PC-3 (cell line): ENCODE measurements at regions not wholly inside any gene's neighbourhood (a gene's known extent, or its start where the extent isn't known, plus 50 kb on each side); places are given as distances from the start of the nearest gene placed in this dataset.

Source experiments
- ATAC-seq: fragments of 200-7000 bp; cut with Tn5 transposase; 2 replicates; pipeline ENCODE4 v1.9.1; 2020; ENCODE audit warnings: mild to moderate bottlenecking, moderate library complexity
- BruUV-seq: library from RNA; stranded (reverse); fragments of 400-500 nt; replicated peaks from 2 replicates; lab custom pipeline; 2021; lab: Mats Ljungman, UMichigan
- CTCF ChIA-PET: fragments of 300-600 bp; sonication (Branson Sonifier 250); formaldehyde crosslinking; loops from one replicate; lab custom pipeline; 2022; ENCODE audit warnings: antibody characterized with exemption; lab: Charles Lee
- POLR2A ChIA-PET: fragments of 300-600 bp; sonication (Branson Sonifier 250); formaldehyde crosslinking; loops from one replicate; lab custom pipeline; 2022; ENCODE audit warnings: antibody characterized with exemption; ENCODE audit not compliant: unreplicated experiment; lab: Charles Lee
- DNase-seq: peaks from one replicate; pipeline ENCODE4 v3.0.0-alpha.2; 2015
- H2AFZ ChIP-seq: fragments of 300-600 bp; sonication (generic); 2 replicates; pipeline ENCODE4 v1.6.0; 2016; ENCODE audit warnings: antibody characterized with exemption, low read length
- H3F3A ChIP-seq: fragments of 300-600 bp; sonication (generic); one replicate; pipeline ENCODE4 v1.6.0; 2017; ENCODE audit warnings: antibody characterized with exemption, low read length, control low read depth, mild to moderate bottlenecking; ENCODE audit not compliant: unreplicated experiment
- H3K27ac ChIP-seq: fragments of 300-600 bp; sonication (generic); 2 replicates; pipeline ENCODE4 v1.5.1; 2016; ENCODE audit warnings: mild to moderate bottlenecking, low read length
- H3K27me3 ChIP-seq: fragments of 300-600 bp; sonication (generic); 2 replicates; pipeline ENCODE4 v1.6.1; 2016; ENCODE audit warnings: low read length, mixed read lengths
- H3K36me3 ChIP-seq: fragments of 300-600 bp; sonication (generic); 2 replicates; pipeline ENCODE4 v1.6.1; 2016; ENCODE audit warnings: low read depth, mixed run types, low read length, mixed read lengths
- H3K4me1 ChIP-seq: fragments of 300-600 bp; sonication (generic); 2 replicates; pipeline ENCODE4 v1.5.1; 2016; ENCODE audit warnings: low read length; ENCODE audit not compliant: insufficient read depth
- H3K4me2 ChIP-seq: fragments of 300-600 bp; sonication (generic); 2 replicates; pipeline ENCODE4 v1.6.0; 2016; ENCODE audit warnings: low read length
- H3K4me3 ChIP-seq: fragments of 300-600 bp; sonication (generic); 2 replicates; pipeline ENCODE4 v1.5.1; 2016; ENCODE audit warnings: mild to moderate bottlenecking, low read length, mixed read lengths
- H3K79me2 ChIP-seq: fragments of 300-600 bp; sonication (generic); 2 replicates; pipeline ENCODE4 v1.6.1; 2017; ENCODE audit warnings: low read length, mixed read lengths
- H3K9ac ChIP-seq: fragments of 300-600 bp; sonication (generic); 2 replicates; pipeline ENCODE4 v1.6.0; 2016; ENCODE audit warnings: mild to moderate bottlenecking, low read length
- H3K9me2 ChIP-seq: fragments of 300-600 bp; sonication (generic); replicated peaks from 2 replicates; pipeline ENCODE4 v1.6.1; 2016; ENCODE audit warnings: mixed run types, low read length, mixed read lengths
- H3K9me3 ChIP-seq: fragments of 300-600 bp; sonication (generic); 2 replicates; pipeline ENCODE4 v1.6.1; 2016; ENCODE audit warnings: low read length, mixed read lengths
- H4K20me1 ChIP-seq: fragments of 300-600 bp; sonication (generic); 2 replicates; pipeline ENCODE4 v1.6.1; 2016; ENCODE audit warnings: low read length, mixed read lengths
- EZH2 ChIP-seq: fragments of 300-600 bp; sonication (generic); IDR thresholded peaks from one replicate; pipeline ENCODE4 v1.6.1; 2017; ENCODE audit warnings: antibody characterized with exemption, mild to moderate bottlenecking, low read length; ENCODE audit not compliant: unreplicated experiment
- EZH2phosphoT487 ChIP-seq: fragments of 300-600 bp; sonication (generic); IDR thresholded peaks from 2 replicates; pipeline ENCODE4 v1.6.1; 2018; ENCODE audit warnings: mild to moderate bottlenecking, antibody characterized with exemption, low read length, borderline replicate concordance
- intact Hi-C: fragments of 100-400 bp; cut with micrococcal nuclease; formaldehyde crosslinking; loops from 2 replicates; pipeline ENCODE4 v1.9.0; 2023
- TF ChIP-seq, protein P1 (sequence below): fragments of 300-600 bp; sonication (generic); conservative IDR thresholded peaks from 2 replicates; pipeline ENCODE4 v1.5.1; 2017; ENCODE audit warnings: antibody characterized with exemption, low read depth, mild to moderate bottlenecking, low read length

DNA sequence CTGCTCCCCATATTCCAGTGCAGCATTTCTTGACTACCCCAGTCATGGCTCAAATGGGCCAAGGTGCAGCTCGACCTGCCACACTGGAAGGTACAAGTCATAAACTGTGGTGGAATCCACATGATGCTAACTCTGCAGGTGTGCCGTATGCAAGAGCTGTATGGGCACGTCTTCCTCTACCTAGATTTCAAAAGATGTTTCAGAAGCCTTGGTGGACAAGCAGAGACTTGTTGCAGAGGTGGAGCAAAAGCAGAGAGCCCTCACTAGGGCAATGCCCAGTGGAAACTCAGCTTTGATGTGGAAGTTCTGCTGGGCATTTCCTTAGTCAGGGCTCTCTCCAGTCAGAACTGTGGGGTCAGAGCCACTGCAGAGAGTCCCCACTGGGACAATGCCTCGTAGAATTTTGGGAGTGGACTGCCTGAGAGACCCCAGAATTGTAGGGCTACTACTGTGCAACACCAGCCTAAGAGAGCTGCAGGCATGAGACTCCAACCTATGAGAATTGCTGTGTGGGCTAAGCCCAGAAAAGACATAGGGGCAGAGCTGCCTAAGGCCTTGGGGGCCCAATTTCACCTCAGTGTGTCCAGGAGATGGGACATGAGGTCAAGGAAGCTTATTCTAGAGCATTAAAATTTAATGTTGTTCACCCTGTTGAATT lies 65.7 kb downstream of the BEX3 start:
- Histone ChIP-seq H3K36me3 (no peaks in the 10 kb centered on the region), H3F3A (no peaks in the 10 kb centered on the region), H3K79me2 (no peaks in the 10 kb centered on the region), H3K27ac (no peak overlapping the region), H3K4me3 (no peak overlapping the region), H3K27me3 (no peaks in the 10 kb centered on the region), H3K9ac (no peak overlapping the region), H2AFZ (no peak overlapping the region), H3K9me2 (no peaks in the 10 kb centered on the region), H3K4me1 (no peaks in the 10 kb centered on the region), H3K9me3 (no peaks in the 10 kb centered on the region), H3K4me2 (no peak overlapping the region), H4K20me1 (no peaks in the 10 kb centered on the region)
- CTCF ChIA-PET = no interaction called here
- no peak for TF ChIP-seq EZH2
- no peak for TF ChIP-seq EZH2phosphoT487
- TF ChIP-seq, protein P1, sequence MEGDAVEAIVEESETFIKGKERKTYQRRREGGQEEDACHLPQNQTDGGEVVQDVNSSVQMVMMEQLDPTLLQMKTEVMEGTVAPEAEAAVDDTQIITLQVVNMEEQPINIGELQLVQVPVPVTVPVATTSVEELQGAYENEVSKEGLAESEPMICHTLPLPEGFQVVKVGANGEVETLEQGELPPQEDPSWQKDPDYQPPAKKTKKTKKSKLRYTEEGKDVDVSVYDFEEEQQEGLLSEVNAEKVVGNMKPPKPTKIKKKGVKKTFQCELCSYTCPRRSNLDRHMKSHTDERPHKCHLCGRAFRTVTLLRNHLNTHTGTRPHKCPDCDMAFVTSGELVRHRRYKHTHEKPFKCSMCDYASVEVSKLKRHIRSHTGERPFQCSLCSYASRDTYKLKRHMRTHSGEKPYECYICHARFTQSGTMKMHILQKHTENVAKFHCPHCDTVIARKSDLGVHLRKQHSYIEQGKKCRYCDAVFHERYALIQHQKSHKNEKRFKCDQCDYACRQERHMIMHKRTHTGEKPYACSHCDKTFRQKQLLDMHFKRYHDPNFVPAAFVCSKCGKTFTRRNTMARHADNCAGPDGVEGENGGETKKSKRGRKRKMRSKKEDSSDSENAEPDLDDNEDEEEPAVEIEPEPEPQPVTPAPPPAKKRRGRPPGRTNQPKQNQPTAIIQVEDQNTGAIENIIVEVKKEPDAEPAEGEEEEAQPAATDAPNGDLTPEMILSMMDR = no peak
- no peak for DNase-seq
- BruUV-seq = no TSS peak
- POLR2A ChIA-PET = no interaction called here
- intact Hi-C loops = no loop called here
- ATAC-seq = no peak

DNA sequence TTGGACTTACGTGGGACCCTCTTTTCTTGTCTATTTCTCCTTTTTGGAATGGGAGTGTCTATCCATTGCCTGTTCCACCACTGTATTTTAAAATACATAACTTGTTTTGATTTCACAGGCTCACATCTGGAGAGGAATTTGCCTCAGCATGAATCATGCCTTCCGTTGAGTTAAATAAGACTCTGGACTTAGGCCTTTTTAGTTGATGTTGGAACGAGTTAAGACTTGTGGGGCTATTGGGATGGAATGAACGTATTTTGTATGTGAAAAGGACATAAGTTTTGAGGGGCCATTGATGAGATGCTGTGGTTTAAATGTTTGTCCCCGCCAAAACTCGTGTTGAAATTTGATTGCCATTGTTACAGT lies 66.2 kb downstream of the BEX3 start:
- intact Hi-C loops = no loop called here
- Histone ChIP-seq H2AFZ (no peak overlapping the region), H3K9ac (no peak overlapping the region), H4K20me1 (no peaks in the 10 kb centered on the region), H3K4me3 (no peak overlapping the region), H3K27me3 (no peaks in the 10 kb centered on the region), H3K36me3 (no peaks in the 10 kb centered on the region), H3K4me2 (no peak overlapping the region), H3F3A (no peaks in the 10 kb centered on the region), H3K9me2 (no peaks in the 10 kb centered on the region), H3K27ac (no peak overlapping the region), H3K79me2 (no peaks in the 10 kb centered on the region), H3K9me3 (no peaks in the 10 kb centered on the region), H3K4me1 (no peaks in the 10 kb centered on the region)
- ChIA-PET CTCF (no interaction called here), POLR2A (no interaction called here)
- no peak for DNase-seq
- ATAC-seq = no peak
- TF ChIP-seq EZH2phosphoT487 = no peak
- no peak for TF ChIP-seq EZH2
- TF ChIP-seq, protein P1 = no peak
- BruUV-seq = no TSS peak

DNA sequence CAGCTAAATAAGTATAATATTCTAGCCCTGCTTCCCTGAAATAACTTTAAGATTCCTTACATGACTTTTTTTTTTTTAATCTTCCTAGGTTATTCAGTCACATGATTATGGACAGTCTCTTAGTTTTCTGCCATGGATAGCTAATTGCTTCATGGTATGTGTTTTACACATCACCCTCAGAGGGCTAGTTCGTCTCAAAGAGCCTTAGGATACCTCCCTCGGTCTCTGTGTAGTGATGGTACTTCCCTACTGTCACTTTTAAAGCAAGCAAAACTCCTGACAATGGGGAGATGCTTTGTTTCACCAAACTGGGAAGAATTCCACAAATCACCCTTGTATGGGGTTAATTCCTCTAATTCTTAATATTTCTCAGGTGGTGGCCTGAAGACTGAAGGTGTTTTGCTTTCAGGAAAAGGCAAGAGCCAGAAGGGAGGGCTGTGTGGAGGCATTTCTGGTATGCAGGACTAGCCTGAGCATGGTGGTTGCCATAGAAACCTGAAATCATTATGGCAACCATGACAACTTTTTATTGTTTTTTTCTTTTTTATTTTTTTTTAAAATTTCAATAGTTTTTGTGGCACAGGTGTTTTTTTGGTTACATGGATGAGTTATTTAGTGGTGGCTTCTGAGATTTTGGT lies 70.4 kb downstream of the BEX3 start:
- Histone ChIP-seq H3K9me3 (no peaks in the 10 kb centered on the region), H3F3A (no peaks in the 10 kb centered on the region), H3K27ac (no peak overlapping the region), H3K4me1 (no peaks in the 10 kb centered on the region), H2AFZ (no peak overlapping the region), H3K79me2 (no peaks in the 10 kb centered on the region), H3K36me3 (no peaks in the 10 kb centered on the region), H3K9ac (no peak overlapping the region), H3K9me2 (no peaks in the 10 kb centered on the region), H3K27me3 (no peaks in the 10 kb centered on the region), H3K4me3 (no peak overlapping the region), H4K20me1 (no peaks in the 10 kb centered on the region), H3K4me2 (no peak overlapping the region)
- BruUV-seq = no TSS peak
- TF ChIP-seq EZH2 (no peak), EZH2phosphoT487 (no peak)
- TF ChIP-seq, protein P1 = no peak
- DNase-seq = no peak
- ChIA-PET POLR2A (no interaction called here), CTCF (no interaction called here)
- no peak for ATAC-seq
- intact Hi-C loops = no loop called here
